Activated CD4-positive, alpha-beta T cell treated with anti-CD3 and anti-CD28 coated beads, Interleukin-2, amount 50 U/mL, for 1 hour (primary cell): ENCODE measurements at regions not wholly inside any gene's neighbourhood (a gene's known extent, or its start where the extent isn't known, plus 50 kb on each side); places are given as distances from the start of the nearest gene placed in this dataset.

Experiments
- DNase-seq: peaks from one replicate; pipeline ENCODE4 v3.0.0-alpha.2; 2020

GRCh38 chr11:104522123-104522522 is 358.2 kb upstream of the PDGFD start:
- no peak for DNase-seq

GRCh38 chr11:104510169-104510568 is 346.2 kb upstream of the PDGFD start:
- DNase-seq: no peak

- no peak for DNase-seq
Measured at GRCh38 chr11:104490182-104490581, 326.2 kb upstream of the PDGFD start.

GRCh38 chr11:104488561-104488960 is 324.6 kb upstream of the PDGFD start:
- no peak for DNase-seq

GRCh38 chr11:104487046-104487806 is 323.3 kb upstream of the PDGFD start:
- DNase-seq: no peak

GRCh38 chr11:104484804-104485554 is 321.0 kb upstream of the PDGFD start:
- no peak for DNase-seq

GRCh38 chr11:104476898-104477297 is 313.0 kb upstream of the PDGFD start:
- DNase-seq: no peak

- DNase-seq: no peak
Measured at GRCh38 chr11:104476454-104476853, 312.5 kb upstream of the PDGFD start.

GRCh38 chr11:104467404-104467803 is 303.5 kb upstream of the PDGFD start:
- no peak for DNase-seq

- no peak for DNase-seq
Measured at GRCh38 chr11:104465321-104465720, 301.4 kb upstream of the PDGFD start.

- DNase-seq: no peak
Measured at GRCh38 chr11:104464691-104465090, 300.7 kb upstream of the PDGFD start.

- no peak for DNase-seq
Measured at GRCh38 chr11:104462341-104462740, 298.4 kb upstream of the PDGFD start.

- no peak for DNase-seq
Measured at GRCh38 chr11:104451197-104451893, 287.4 kb upstream of the PDGFD start.

GRCh38 chr11:104443387-104443786 is 279.4 kb upstream of the PDGFD start:
- DNase-seq: no peak

- DNase-seq: no peak
Measured at GRCh38 chr11:104442321-104442720, 278.4 kb upstream of the PDGFD start.

GRCh38 chr11:104435494-104435893 is 271.5 kb upstream of the PDGFD start:
- DNase-seq: no peak

- no peak for DNase-seq
Measured at GRCh38 chr11:104433751-104434150, 269.8 kb upstream of the PDGFD start.

- DNase-seq: no peak
Measured at GRCh38 chr11:104432981-104433380, 269.0 kb upstream of the PDGFD start.

GRCh38 chr11:104432526-104432925 is 268.6 kb upstream of the PDGFD start:
- DNase-seq: no peak

GRCh38 chr11:104422324-104422944 is 258.5 kb upstream of the PDGFD start:
- no peak for DNase-seq

- no peak for DNase-seq
Measured at GRCh38 chr11:104410336-104410735, 246.4 kb upstream of the PDGFD start.

GRCh38 chr11:104408630-104409029 is 244.7 kb upstream of the PDGFD start:
- DNase-seq: no peak

- DNase-seq: no peak
Measured at GRCh38 chr11:104405277-104405676, 241.3 kb upstream of the PDGFD start.
